ENCODE measurements at regions not wholly inside any gene's neighbourhood (a gene's known extent, or its start where the extent isn't known, plus 50 kb on each side); places are given as distances from the start of the nearest gene placed in this dataset.

GRCh38 chrX:55907968-55908607, 190.5 kb downstream of the RRAGB start:
- peak overlapping the region; percentile 99 for H2AFZ ChIP-seq (ENCODE audit: low read length)
- peak overlapping the region; percentile 60; the same call in 1 of the 2 replicates for H3K9ac ChIP-seq (ENCODE audit: low read length)
- ATAC-seq (peak; percentile 66), DNase-seq (peak; percentile 77)
- intact Hi-C loops (cut with micrococcal nuclease), result loop anchor here (1.0 to 5.0 kb wide), 2 partner anchors 191 to 819 kb away; partner anchors contain the start of genes NBDY and RRAGB
- H3K36me3 ChIP-seq (ENCODE audit: low read depth, low read length), result no peaks in the 10 kb centered on the region
- no peaks in the 10 kb centered on the region for H3K9me3 ChIP-seq (ENCODE audit: low read length)
- H3K27ac ChIP-seq (ENCODE audit: low read length), result peak overlapping the region; percentile 27
- peak overlapping the region; percentile 97 for H3K4me2 ChIP-seq (ENCODE audit: low read length)
- POLR2A ChIA-PET (ENCODE audit: unreplicated experiment), result interaction anchor here (0.7 kb wide), 1 partner anchor 1207 kb away, joined by 4 read pairs; no protein-coding TSS in a partner anchor
- no peaks in the 10 kb centered on the region for H3F3A ChIP-seq (ENCODE audit: low read length, unreplicated experiment)
- no peaks in the 10 kb centered on the region for H4K20me1 ChIP-seq (ENCODE audit: low read length)
- no peaks in the 10 kb centered on the region for H3K27me3 ChIP-seq (ENCODE audit: low read length)
- TF ChIP-seq EZH2phosphoT487 (IDR thresholded peaks at IDR 0.05; ENCODE audit: borderline replicate concordance, low read length) (no peak), CTCF (conservative IDR thresholded peaks at IDR 0.05; ENCODE audit: low read depth, low read length) (peak; percentile 60)
- no peaks in the 10 kb centered on the region for H3K9me2 ChIP-seq (replicated peaks; ENCODE audit: low read length)
- BruUV-seq (replicated peaks), result TSS peak; percentile 77
- H3K4me1 ChIP-seq (ENCODE audit: insufficient read depth, low read length), result peaks cover 7% of the 10 kb centered on the region
- CTCF ChIA-PET, result interaction anchor here (0.7 kb wide), 1 partner anchor 651 kb away, joined by 3 read pairs; no protein-coding TSS in a partner anchor
- H3K79me2 ChIP-seq (ENCODE audit: low read length), result no peaks in the 10 kb centered on the region
- H3K4me3 ChIP-seq (ENCODE audit: low read length), result peak overlapping the region; percentile 86

GRCh38 chrX:55908661-55909212, 191.2 kb downstream of the RRAGB start:
- ATAC-seq (peak; percentile 74), DNase-seq (peak; percentile 52)
- Histone ChIP-seq H3K36me3 (ENCODE audit: low read depth, low read length) (no peaks in the 10 kb centered on the region), H2AFZ (ENCODE audit: low read length) (peak overlapping the region; percentile 99), H3K27me3 (ENCODE audit: low read length) (no peaks in the 10 kb centered on the region), H4K20me1 (ENCODE audit: low read length) (no peaks in the 10 kb centered on the region), H3K27ac (ENCODE audit: low read length) (peak overlapping the region; percentile 27), H3K4me3 (ENCODE audit: low read length) (peak overlapping the region; percentile 86), H3K4me2 (ENCODE audit: low read length) (peak overlapping the region; percentile 97), H3K9ac (ENCODE audit: low read length) (peak overlapping the region; percentile 60), H3K4me1 (ENCODE audit: insufficient read depth, low read length) (peaks cover 7% of the 10 kb centered on the region), H3F3A (ENCODE audit: low read length, unreplicated experiment) (no peaks in the 10 kb centered on the region), H3K9me3 (ENCODE audit: low read length) (no peaks in the 10 kb centered on the region), H3K9me2 (replicated peaks; ENCODE audit: low read length) (no peaks in the 10 kb centered on the region), H3K79me2 (ENCODE audit: low read length) (no peaks in the 10 kb centered on the region)
- TF ChIP-seq EZH2phosphoT487 (IDR thresholded peaks at IDR 0.05; ENCODE audit: borderline replicate concordance, low read length) (no peak), EZH2 (IDR thresholded peaks at IDR 0.05; ENCODE audit: low read length, unreplicated experiment) (no peak), CTCF (conservative IDR thresholded peaks at IDR 0.05; ENCODE audit: low read depth, low read length) (no peak)
- ChIA-PET POLR2A (ENCODE audit: unreplicated experiment) (no interaction called here), CTCF (interaction anchor here (0.7 kb wide), 1 partner anchor 650 kb away, joined by 3 read pairs; no protein-coding TSS in a partner anchor)
- TSS peak; percentile 42 for BruUV-seq (replicated peaks)
- intact Hi-C loops (cut with micrococcal nuclease), result loop anchor here (1.0 to 5.0 kb wide), 2 partner anchors 191 to 819 kb away; partner anchors contain the start of genes NBDY and RRAGB

Data from PC-3 (cell line).